ENCODE measurements at regions not wholly inside any gene's neighbourhood (a gene's known extent, or its start where the extent isn't known, plus 50 kb on each side); places are given as distances from the start of the nearest gene placed in this dataset.

DNA sequence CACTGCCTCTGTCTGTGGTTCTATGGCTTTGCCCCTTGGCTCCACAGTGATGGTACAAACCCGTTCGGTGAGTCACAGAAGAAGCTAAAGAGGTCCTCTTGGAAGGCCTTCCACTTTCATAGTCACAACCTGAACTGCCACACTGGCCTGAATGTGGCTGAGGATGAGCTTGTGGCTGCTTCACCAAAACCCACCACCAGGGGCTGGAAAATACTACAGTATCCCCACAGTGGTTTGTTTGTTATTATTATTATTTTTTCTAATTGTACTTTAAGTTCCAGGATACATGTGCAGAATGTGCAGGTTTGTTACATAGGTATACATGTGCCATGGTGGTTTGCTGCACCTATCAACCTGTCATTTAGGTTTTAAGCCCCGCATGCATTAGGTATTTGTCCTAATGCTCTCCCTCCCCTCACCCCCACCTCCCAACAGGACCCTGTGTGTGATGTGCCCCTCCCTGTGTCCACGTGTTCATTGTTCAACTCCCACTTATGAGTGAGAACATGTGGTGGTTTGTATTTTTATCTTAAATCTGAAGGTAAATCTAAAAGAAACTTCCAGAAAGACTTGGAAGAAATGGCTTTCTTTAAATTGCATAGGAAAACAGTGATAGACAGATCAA is 160.8 kb upstream of the NPSR1 start:
- H3K36me3 ChIP-seq (replicated peaks in 1 of 2; ENCODE audit: control insufficient read depth in 1 of 2, insufficient read depth in 2 of 2, low read length in 2 of 2): no peaks in the 10 kb centered on the region
- no peaks in the 10 kb centered on the region for H3K4me1 ChIP-seq (ENCODE audit: control insufficient read depth in 1 of 2, insufficient read depth in 2 of 2, low read length in 2 of 2)
- Mint-ChIP-seq H3K36me3 (no peaks in the 10 kb centered on the region), H3K4me3 (no peak overlapping the region), H3K9me3 (peaks cover 5 to 10% (median 9%) of the 10 kb centered on the region in 7 donors), H3K4me1 (no peaks in the 10 kb centered on the region), H3K27me3 (ENCODE audit: low read depth in 3 of 3) (peaks cover 0 to under 1% (median 0%) of the 10 kb centered on the region in 3 donors), H3K27ac (no peak overlapping the region)
- H3K9me3 ChIP-seq (replicated peaks in 1 of 2; ENCODE audit: control insufficient read depth in 1 of 2, insufficient read depth in 1 of 2, low read length in 2 of 2): peaks cover 6 to 11% of the 10 kb centered on the region in 2 donors
- WGBS (ENCODE audit: insufficient coverage): no CpG with 5 or more reads among the region's 4 CpGs
- TF ChIP-seq, protein P1, sequence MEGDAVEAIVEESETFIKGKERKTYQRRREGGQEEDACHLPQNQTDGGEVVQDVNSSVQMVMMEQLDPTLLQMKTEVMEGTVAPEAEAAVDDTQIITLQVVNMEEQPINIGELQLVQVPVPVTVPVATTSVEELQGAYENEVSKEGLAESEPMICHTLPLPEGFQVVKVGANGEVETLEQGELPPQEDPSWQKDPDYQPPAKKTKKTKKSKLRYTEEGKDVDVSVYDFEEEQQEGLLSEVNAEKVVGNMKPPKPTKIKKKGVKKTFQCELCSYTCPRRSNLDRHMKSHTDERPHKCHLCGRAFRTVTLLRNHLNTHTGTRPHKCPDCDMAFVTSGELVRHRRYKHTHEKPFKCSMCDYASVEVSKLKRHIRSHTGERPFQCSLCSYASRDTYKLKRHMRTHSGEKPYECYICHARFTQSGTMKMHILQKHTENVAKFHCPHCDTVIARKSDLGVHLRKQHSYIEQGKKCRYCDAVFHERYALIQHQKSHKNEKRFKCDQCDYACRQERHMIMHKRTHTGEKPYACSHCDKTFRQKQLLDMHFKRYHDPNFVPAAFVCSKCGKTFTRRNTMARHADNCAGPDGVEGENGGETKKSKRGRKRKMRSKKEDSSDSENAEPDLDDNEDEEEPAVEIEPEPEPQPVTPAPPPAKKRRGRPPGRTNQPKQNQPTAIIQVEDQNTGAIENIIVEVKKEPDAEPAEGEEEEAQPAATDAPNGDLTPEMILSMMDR (IDR thresholded peaks at IDR 0.05): no peak
- H4K20me1 ChIP-seq (ENCODE audit: insufficient read depth, low read length): no peaks in the 10 kb centered on the region
- H3K27ac ChIP-seq (ENCODE audit: low read depth in 1 of 2, low read length in 2 of 2): no peak overlapping the region
- no peaks in the 10 kb centered on the region for H3K79me2 ChIP-seq (ENCODE audit: insufficient read depth, low read length)
- H2AFZ ChIP-seq (ENCODE audit: insufficient read depth, low read depth, low read length, poor library complexity, severe bottlenecking): no peak overlapping the region
- H3K4me3 ChIP-seq (replicated peaks in 1 of 3; ENCODE audit: low read depth in 2 of 3, low read length in 3 of 3): no peak overlapping the region
- H3K27me3 ChIP-seq (ENCODE audit: control insufficient read depth in 2 of 2, insufficient read depth in 2 of 2, low read length in 2 of 2): no peaks in the 10 kb centered on the region
- intact Hi-C loops (cut with micrococcal nuclease): no loop called here
- no peak overlapping the region for H3K4me2 ChIP-seq (replicated peaks; ENCODE audit: extremely low read depth, low read length, poor library complexity, severe bottlenecking)
- H3K9ac ChIP-seq (ENCODE audit: insufficient read depth, low read length, poor library complexity, severe bottlenecking): no peak overlapping the region
- DNase-seq: no peak

DNA sequence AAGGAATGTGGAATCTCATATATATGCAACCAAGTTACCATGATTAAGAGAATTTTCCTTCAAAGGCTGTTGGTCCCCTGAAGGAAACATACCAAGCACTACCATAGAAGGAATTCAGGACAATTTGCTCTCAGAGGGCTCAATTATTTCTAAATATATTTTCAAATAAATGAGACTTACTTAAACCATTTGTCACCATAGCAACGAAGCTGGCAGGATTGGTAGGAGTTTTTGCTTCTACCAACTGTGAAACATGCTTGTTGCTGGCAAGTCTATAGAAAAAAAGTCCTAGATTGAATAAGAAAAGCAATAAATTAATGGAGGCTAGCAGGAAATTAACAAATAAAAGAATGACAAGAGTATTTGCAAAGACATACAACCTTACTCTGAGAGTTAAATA is 156.9 kb upstream of the NPSR1 start:
- no peak overlapping the region for H3K27ac ChIP-seq (ENCODE audit: low read depth in 1 of 2, low read length in 2 of 2)
- no peaks in the 10 kb centered on the region for H3K36me3 ChIP-seq (replicated peaks in 1 of 2; ENCODE audit: control insufficient read depth in 1 of 2, insufficient read depth in 2 of 2, low read length in 2 of 2)
- Mint-ChIP-seq H3K4me1 (no peaks in the 10 kb centered on the region), H3K9me3 (peaks cover 0 to 9% (median 5%) of the 10 kb centered on the region in 7 donors), H3K27me3 (ENCODE audit: low read depth in 3 of 3) (peaks cover 0 to 3% (median 0%) of the 10 kb centered on the region in 3 donors), H3K4me3 (no peak overlapping the region), H3K36me3 (no peaks in the 10 kb centered on the region), H3K27ac (no peak overlapping the region)
- no peak overlapping the region for H3K4me3 ChIP-seq (replicated peaks in 1 of 3; ENCODE audit: low read depth in 2 of 3, low read length in 3 of 3)
- peaks cover 6 to 23% of the 10 kb centered on the region in 2 donors for H3K9me3 ChIP-seq (replicated peaks in 1 of 2; ENCODE audit: control insufficient read depth in 1 of 2, insufficient read depth in 1 of 2, low read length in 2 of 2)
- H3K27me3 ChIP-seq (ENCODE audit: control insufficient read depth in 2 of 2, insufficient read depth in 2 of 2, low read length in 2 of 2): no peaks in the 10 kb centered on the region
- no peak for DNase-seq
- WGBS (ENCODE audit: insufficient coverage): no CpG with 5 or more reads among the region's 1 CpG
- TF ChIP-seq, protein P1 (IDR thresholded peaks at IDR 0.05): no peak
- H3K79me2 ChIP-seq (ENCODE audit: insufficient read depth, low read length): no peaks in the 10 kb centered on the region
- no peaks in the 10 kb centered on the region for H3K4me1 ChIP-seq (ENCODE audit: control insufficient read depth in 1 of 2, insufficient read depth in 2 of 2, low read length in 2 of 2)
- intact Hi-C loops (cut with micrococcal nuclease): no loop called here
- H3K9ac ChIP-seq (ENCODE audit: insufficient read depth, low read length, poor library complexity, severe bottlenecking): no peak overlapping the region
- no peaks in the 10 kb centered on the region for H4K20me1 ChIP-seq (ENCODE audit: insufficient read depth, low read length)
- H2AFZ ChIP-seq (ENCODE audit: insufficient read depth, low read depth, low read length, poor library complexity, severe bottlenecking): no peak overlapping the region
- H3K4me2 ChIP-seq (replicated peaks; ENCODE audit: extremely low read depth, low read length, poor library complexity, severe bottlenecking): no peak overlapping the region
